CD4-positive, alpha-beta memory T cell (primary cell): ENCODE measurements at regions not wholly inside any gene's neighbourhood (a gene's known extent, or its start where the extent isn't known, plus 50 kb on each side); places are given as distances from the start of the nearest gene placed in this dataset.

Source experiments
- CTCF ChIA-PET: fragments of 350-600 bp; sonication (Branson Sonifier 250); formaldehyde crosslinking; loops from one replicate; lab custom pipeline; 2021; ENCODE audit warnings: inconsistent platforms; ENCODE audit not compliant: partially characterized antibody; lab: Charles Lee
- POLR2A ChIA-PET: fragments of 350-600 bp; sonication (Branson Sonifier 250); formaldehyde crosslinking; loops from one replicate; lab custom pipeline; 2021; ENCODE audit not compliant: partially characterized antibody; lab: Charles Lee
- DNase-seq, 5 donors: peaks; one replicate each; pipeline versions ENCODE4 v3.0.0 to v3.0.0-alpha.2; 2020 to 2022; ENCODE audit warnings: mixed read lengths in 1 of 5
- H3K27ac ChIP-seq: one replicate; pipeline ENCODE4 v1.7.0; 2013; ENCODE audit warnings: low read depth, low read length
- H3K27me3 ChIP-seq: 2 replicates; pipeline ENCODE4 v1.7.0; 2013; ENCODE audit warnings: mild to moderate bottlenecking, low read length, moderate library complexity; ENCODE audit not compliant: insufficient read depth
- H3K36me3 ChIP-seq: 2 replicates; pipeline ENCODE4 v1.7.0; 2013; ENCODE audit warnings: mild to moderate bottlenecking, low read length, moderate library complexity; ENCODE audit not compliant: insufficient read depth
- H3K4me1 ChIP-seq: 2 replicates; pipeline ENCODE4 v1.7.0; 2013; ENCODE audit warnings: mild to moderate bottlenecking, low read length, moderate library complexity; ENCODE audit not compliant: insufficient read depth
- H3K4me3 ChIP-seq, 2 donors: one replicate each; pipeline ENCODE4 v1.7.0; 2013; ENCODE audit warnings: low read length in 2 of 2, mild to moderate bottlenecking in 1 of 2
- H3K9me3 ChIP-seq, 2 donors: one replicate each; pipeline ENCODE4 v1.7.0; 2013; ENCODE audit warnings: low read length in 2 of 2, control low read depth in 1 of 2; ENCODE audit not compliant: control insufficient read depth in 1 of 2
- H3K27ac Mint-ChIP-seq, 7 donors: one replicate each; pipeline ENCODE4 v1.8.0; 2020 to 2021; ENCODE audit warnings: mixed read lengths in 7 of 7, mild to moderate bottlenecking in 6 of 7, inconsistent platforms in 3 of 7, moderate library complexity in 3 of 7
- H3K27me3 Mint-ChIP-seq, 2 donors: one replicate each; pipeline ENCODE4 v1.8.0; 2020 to 2021; ENCODE audit warnings: mixed read lengths in 2 of 2
- H3K36me3 Mint-ChIP-seq, 2 donors: one replicate each; pipeline ENCODE4 v1.8.0; 2020 to 2021; ENCODE audit warnings: mixed read lengths in 2 of 2, inconsistent platforms in 1 of 2, mild to moderate bottlenecking in 1 of 2
- H3K4me1 Mint-ChIP-seq, 4 donors: one replicate each; pipeline ENCODE4 v1.8.0; 2020 to 2021; ENCODE audit warnings: mixed read lengths in 4 of 4, mild to moderate bottlenecking in 1 of 4
- H3K4me3 Mint-ChIP-seq, 8 donors: one replicate each; pipeline ENCODE4 v1.8.0; 2020 to 2021; ENCODE audit warnings: mixed read lengths in 8 of 8, mild to moderate bottlenecking in 7 of 8, moderate library complexity in 6 of 8, inconsistent platforms in 3 of 8
- H3K9me3 Mint-ChIP-seq, 8 donors: one replicate each; pipeline ENCODE4 v1.8.0; 2020 to 2021; ENCODE audit warnings: mixed read lengths in 8 of 8, mild to moderate bottlenecking in 5 of 8, inconsistent platforms in 3 of 8, moderate library complexity in 1 of 8
- intact Hi-C: fragments of 100-400 bp; cut with micrococcal nuclease; formaldehyde crosslinking; loops from one replicate; pipeline ENCODE4 v1.15.1; 2023

GRCh38 chr1:216822480-216822879 lies 99.3 kb upstream of the ESRRG start:
- Mint-ChIP-seq H3K27me3 (no peaks in the 10 kb centered on the region), H3K4me1 (no peaks in the 10 kb centered on the region), H3K36me3 (no peaks in the 10 kb centered on the region), H3K4me3 (no peak overlapping the region), H3K27ac (no peak overlapping the region), H3K9me3 (peaks cover 0 to 6% (median 2%) of the 10 kb centered on the region in 8 donors)
- H3K9me3 ChIP-seq: no peaks in the 10 kb centered on the region
- intact Hi-C loops: no loop called here
- no peak for DNase-seq
- H3K27ac ChIP-seq: no peak overlapping the region
- H3K4me3 ChIP-seq: no peak overlapping the region
- POLR2A ChIA-PET: no interaction called here
- no peaks in the 10 kb centered on the region for H3K27me3 ChIP-seq
- no peaks in the 10 kb centered on the region for H3K4me1 ChIP-seq
- no peaks in the 10 kb centered on the region for H3K36me3 ChIP-seq
- CTCF ChIA-PET: no interaction called here

DNA sequence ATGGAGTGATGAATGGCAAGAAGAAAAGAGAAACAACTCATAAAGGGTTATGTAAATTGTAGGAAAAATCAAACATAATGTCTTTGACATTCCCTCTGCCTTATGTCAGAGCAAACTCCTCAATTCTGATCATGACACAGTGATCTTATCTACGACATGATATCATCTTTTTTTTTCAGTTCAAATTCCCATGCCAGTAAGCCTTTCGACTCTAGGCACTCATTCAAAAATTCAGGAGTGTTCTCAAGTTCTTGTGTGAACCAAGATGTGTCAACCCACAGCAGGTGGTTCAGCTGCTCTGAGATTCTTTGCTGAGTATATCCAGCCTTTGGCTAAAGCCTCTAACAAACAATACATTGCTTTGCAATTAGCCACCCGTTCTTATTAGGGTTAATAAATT lies 97.1 kb upstream of the ESRRG start:
- Histone ChIP-seq H3K36me3 (no peaks in the 10 kb centered on the region), H3K27ac (no peak overlapping the region), H3K9me3 (no peaks in the 10 kb centered on the region), H3K4me1 (no peaks in the 10 kb centered on the region), H3K4me3 (no peak overlapping the region), H3K27me3 (no peaks in the 10 kb centered on the region)
- Mint-ChIP-seq H3K36me3 (no peaks in the 10 kb centered on the region), H3K27ac (no peak overlapping the region), H3K9me3 (peaks cover 0 to 6% (median 2%) of the 10 kb centered on the region in 8 donors), H3K4me1 (no peaks in the 10 kb centered on the region), H3K27me3 (no peaks in the 10 kb centered on the region), H3K4me3 (no peak overlapping the region)
- ChIA-PET POLR2A (no interaction called here), CTCF (no interaction called here)
- intact Hi-C loops: no loop called here
- no peak for DNase-seq

GRCh38 chr1:216818284-216818683 lies 95.1 kb upstream of the ESRRG start:
- CTCF ChIA-PET: interaction anchor here (0.7 kb wide), 1 partner anchor 18 kb away, joined by 3 read pairs; no protein-coding TSS in a partner anchor
- DNase-seq: no peak

DNA sequence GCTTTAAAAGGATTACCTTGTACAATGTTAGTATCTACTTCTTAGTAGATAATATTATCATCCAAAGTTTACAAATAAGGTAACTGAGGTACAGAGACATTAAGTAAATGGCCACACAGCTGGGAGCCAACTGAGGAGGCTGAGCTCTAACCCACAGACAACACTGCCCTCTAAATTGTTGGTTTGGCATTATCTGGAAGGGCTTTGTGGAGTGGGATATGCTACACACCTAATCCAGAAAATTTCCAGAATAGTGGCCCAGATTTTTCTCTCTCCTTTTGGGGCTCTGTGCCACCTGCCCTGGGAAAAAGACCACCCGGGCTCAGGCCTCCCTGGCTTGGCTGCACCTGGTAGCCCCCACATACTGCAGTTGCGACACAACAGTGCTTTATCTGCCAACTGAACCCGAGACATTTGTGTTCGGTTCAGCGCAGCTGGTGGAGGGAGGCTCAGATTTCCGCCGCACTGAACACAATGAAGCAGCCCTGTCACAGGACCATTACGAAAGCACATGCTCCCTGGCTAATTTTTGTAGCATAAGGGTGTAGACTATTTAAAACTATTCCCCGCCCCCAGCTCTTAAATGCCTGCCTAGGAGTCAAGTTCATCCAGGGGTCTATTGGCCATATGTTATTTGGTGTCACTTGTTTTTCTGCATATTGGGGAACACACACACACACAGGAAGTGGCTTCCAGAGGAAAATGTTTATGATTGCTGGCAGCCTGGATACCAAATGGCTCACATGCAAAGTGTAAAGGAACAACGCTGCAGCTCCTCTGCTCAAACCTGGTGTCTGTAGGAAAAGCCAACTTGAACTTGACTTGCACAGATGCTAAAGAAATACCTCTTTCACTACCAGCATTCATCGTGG lies 92.3 kb upstream of the ESRRG start:
- no peak overlapping the region for H3K27ac ChIP-seq
- H3K27me3 Mint-ChIP-seq: no peaks in the 10 kb centered on the region
- H3K4me1 ChIP-seq: no peaks in the 10 kb centered on the region
- H3K27me3 ChIP-seq: no peaks in the 10 kb centered on the region
- CTCF ChIA-PET: no interaction called here
- POLR2A ChIA-PET: no interaction called here
- peaks cover 0 to 6% (median under 1%) of the 10 kb centered on the region in 8 donors for H3K9me3 Mint-ChIP-seq
- DNase-seq: no peak
- no peaks in the 10 kb centered on the region for H3K36me3 ChIP-seq
- no peak overlapping the region for H3K4me3 ChIP-seq
- intact Hi-C loops: no loop called here
- H3K36me3 Mint-ChIP-seq: no peaks in the 10 kb centered on the region
- H3K9me3 ChIP-seq: no peaks in the 10 kb centered on the region
- no peaks in the 10 kb centered on the region for H3K4me1 Mint-ChIP-seq
- H3K4me3 Mint-ChIP-seq: no peak overlapping the region
- H3K27ac Mint-ChIP-seq: no peak overlapping the region

More at GRCh38 chr1:216818284-216818683, 95.1 kb upstream of the ESRRG start:
- H3K27me3 Mint-ChIP-seq: no peaks in the 10 kb centered on the region
- H3K36me3 Mint-ChIP-seq: no peaks in the 10 kb centered on the region
- no peaks in the 10 kb centered on the region for H3K4me1 ChIP-seq
- no peaks in the 10 kb centered on the region for H3K27me3 ChIP-seq
- no peak overlapping the region for H3K4me3 Mint-ChIP-seq
- no peaks in the 10 kb centered on the region for H3K36me3 ChIP-seq
- no peak overlapping the region for H3K27ac Mint-ChIP-seq
- peaks cover 0 to 6% (median under 1%) of the 10 kb centered on the region in 8 donors for H3K9me3 Mint-ChIP-seq
- intact Hi-C loops: no loop called here
- no peaks in the 10 kb centered on the region for H3K9me3 ChIP-seq
- POLR2A ChIA-PET: no interaction called here
- H3K4me3 ChIP-seq: no peak overlapping the region
- H3K27ac ChIP-seq: no peak overlapping the region
- H3K4me1 Mint-ChIP-seq: no peaks in the 10 kb centered on the region

- H3K27ac Mint-ChIP-seq: no peak overlapping the region
- Histone ChIP-seq H3K4me1 (no peaks in the 10 kb centered on the region), H3K27ac (no peak overlapping the region), H3K27me3 (no peaks in the 10 kb centered on the region), H3K4me3 (no peak overlapping the region), H3K9me3 (no peaks in the 10 kb centered on the region), H3K36me3 (no peaks in the 10 kb centered on the region)
- DNase-seq: no peak
- no peak overlapping the region for H3K4me3 Mint-ChIP-seq
- CTCF ChIA-PET: no interaction called here
- intact Hi-C loops: no loop called here
- H3K9me3 Mint-ChIP-seq: peaks cover 0 to 6% (median under 1%) of the 10 kb centered on the region in 8 donors
- POLR2A ChIA-PET: no interaction called here
- H3K4me1 Mint-ChIP-seq: no peaks in the 10 kb centered on the region
- no peaks in the 10 kb centered on the region for H3K36me3 Mint-ChIP-seq
- no peaks in the 10 kb centered on the region for H3K27me3 Mint-ChIP-seq
Measured at GRCh38 chr1:216814576-216815259, 91.5 kb upstream of the ESRRG start.

DNA sequence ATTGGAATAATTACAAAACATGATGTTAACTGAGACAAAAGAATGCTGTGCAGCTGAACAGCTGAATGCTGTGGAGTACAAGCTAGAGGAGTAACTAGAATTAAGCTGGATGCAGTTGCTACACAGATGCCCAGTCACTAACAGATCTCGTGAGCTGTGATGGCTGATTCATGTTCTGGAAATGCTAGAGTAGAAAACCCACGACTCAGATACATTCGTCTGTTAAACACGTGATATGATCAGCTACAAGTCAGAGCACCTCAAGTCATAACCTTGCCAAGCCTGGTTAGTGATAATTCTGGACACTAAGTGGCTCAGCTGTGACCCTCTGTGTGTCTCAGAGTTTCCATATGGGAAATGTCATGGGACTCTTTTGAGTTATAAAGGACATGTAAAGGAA lies 89.7 kb upstream of the ESRRG start:
- Mint-ChIP-seq H3K27ac (no peak overlapping the region), H3K4me1 (no peaks in the 10 kb centered on the region), H3K4me3 (no peak overlapping the region), H3K9me3 (peaks cover 0 to 4% (median 0%) of the 10 kb centered on the region in 8 donors), H3K36me3 (no peaks in the 10 kb centered on the region), H3K27me3 (no peaks in the 10 kb centered on the region)
- Histone ChIP-seq H3K27ac (no peak overlapping the region), H3K36me3 (no peaks in the 10 kb centered on the region), H3K27me3 (no peaks in the 10 kb centered on the region), H3K4me3 (no peak overlapping the region), H3K4me1 (no peaks in the 10 kb centered on the region), H3K9me3 (no peaks in the 10 kb centered on the region)
- ChIA-PET POLR2A (no interaction called here), CTCF (no interaction called here)
- intact Hi-C loops: no loop called here
- no peak for DNase-seq

DNA sequence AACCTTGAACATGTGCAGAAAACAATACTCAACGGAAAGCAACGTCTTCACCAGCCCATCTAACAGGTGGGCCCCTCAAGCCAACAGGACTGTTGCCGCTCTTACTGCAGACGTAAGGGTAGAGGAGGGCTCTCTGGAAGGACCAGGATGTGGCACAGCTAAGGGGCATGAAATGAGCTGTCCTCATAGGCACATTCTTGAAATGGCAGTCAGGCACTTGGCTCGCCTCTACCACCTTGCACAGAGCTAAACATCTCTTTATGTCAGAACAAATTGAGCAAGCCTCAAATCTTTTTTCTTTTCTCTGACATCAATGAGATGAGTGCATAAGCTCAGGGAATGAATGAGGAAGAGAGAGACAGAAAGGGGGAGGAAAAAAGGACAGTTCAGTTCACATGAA lies 86.4 kb upstream of the ESRRG start:
- H3K4me3 Mint-ChIP-seq: no peak overlapping the region
- CTCF ChIA-PET: no interaction called here
- H3K9me3 ChIP-seq: no peaks in the 10 kb centered on the region

More for the DNA sequence above, 86.4 kb upstream of the ESRRG start:
- no peak overlapping the region for H3K4me3 ChIP-seq
- no peaks in the 10 kb centered on the region for H3K27me3 ChIP-seq
- no peak overlapping the region for H3K27ac ChIP-seq
- intact Hi-C loops: no loop called here
- no peak for DNase-seq
- no peaks in the 10 kb centered on the region for H3K27me3 Mint-ChIP-seq
- H3K36me3 Mint-ChIP-seq: no peaks in the 10 kb centered on the region
- no peaks in the 10 kb centered on the region for H3K4me1 ChIP-seq
- H3K9me3 Mint-ChIP-seq: peaks cover 0 to 7% (median under 1%) of the 10 kb centered on the region in 8 donors
- POLR2A ChIA-PET: no interaction called here
- no peaks in the 10 kb centered on the region for H3K36me3 ChIP-seq
- no peak overlapping the region for H3K27ac Mint-ChIP-seq
- H3K4me1 Mint-ChIP-seq: no peaks in the 10 kb centered on the region
